ENCODE measurements at regions not wholly inside any gene's neighbourhood (a gene's known extent, or its start where the extent isn't known, plus 50 kb on each side); places are given as distances from the start of the nearest gene placed in this dataset.

GRCh38 chr20:4604580-4604979 is 81.7 kb upstream of the PRNP start:
- TF ChIP-seq ZFP36 (IDR thresholded peaks at IDR 0.05; ENCODE audit: borderline replicate concordance, partially characterized antibody) (no peak), CTCF (IDR thresholded peaks at IDR 0.05) (no peak), HMGXB4 (CRISPR knock-in tag; IDR thresholded peaks at IDR 0.05; ENCODE audit: borderline replicate concordance) (no peak), CEBPB (IDR thresholded peaks at IDR 0.05) (no peak), POLR2A (IDR thresholded peaks at IDR 0.05; ENCODE audit: low read length) (no peak), ELK1 (IDR thresholded peaks at IDR 0.05; ENCODE audit: low read depth, low read length) (no peak), CHD2 (IDR thresholded peaks at IDR 0.05; ENCODE audit: low read length, partially characterized antibody) (no peak), PBX3 (IDR thresholded peaks at IDR 0.05) (no peak), REST (IDR thresholded peaks at IDR 0.05) (no peak), BHLHE40 (IDR thresholded peaks at IDR 0.05; ENCODE audit: low read depth, low read length) (no peak), MAFK (IDR thresholded peaks at IDR 0.05; ENCODE audit: partially characterized antibody) (no peak)

Data from A549 (cell line).